GM12865 (cell line): ENCODE measurements at regions not wholly inside any gene's neighbourhood (a gene's known extent, or its start where the extent isn't known, plus 50 kb on each side); places are given as distances from the start of the nearest gene placed in this dataset.
"Not testable (repeated sequence)": the region's sequence is repeated elsewhere in the genome, so short reads cannot be mapped to it uniquely, and the experiment has no call there.

Experiments
- DNase-seq: peaks from one replicate; pipeline ENCODE4 v3.0.0; 2010; ENCODE audit warnings: low read depth
- H3K4me3 ChIP-seq: 2 replicates; pipeline ENCODE4 v1.5.1; 2011; ENCODE audit warnings: mild to moderate bottlenecking, low read depth, low read length, control low read depth
- TF ChIP-seq, protein P1 (sequence below): IDR thresholded peaks from 2 replicates; pipeline ENCODE4 v1.5.1; 2011; ENCODE audit warnings: low read length, control low read depth, low read depth, inconsistent platforms; ENCODE audit not compliant: insufficient read depth; ENCODE audit errors: missing control alignments

DNA sequence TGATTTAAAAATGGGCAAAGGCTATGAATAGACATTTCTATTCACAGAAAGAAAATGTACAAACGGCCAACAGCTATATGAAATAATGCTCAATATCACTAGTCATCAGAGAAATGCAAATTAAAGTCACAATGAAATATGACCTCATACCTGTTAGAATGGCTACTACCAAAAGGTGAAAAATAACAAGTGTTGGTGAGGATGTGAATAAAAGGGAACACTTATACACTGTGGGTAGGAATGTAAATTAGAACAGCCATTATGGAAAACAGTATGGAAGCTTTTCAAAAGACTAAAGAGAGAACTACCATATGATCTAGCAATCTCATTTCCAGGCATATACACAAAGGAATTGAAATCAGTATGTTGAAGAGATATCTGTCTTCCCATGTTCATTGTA, 118.9 kb upstream of the SPOPL start:
- H3K4me3 ChIP-seq: no peak overlapping the region
- TF ChIP-seq, protein P1, sequence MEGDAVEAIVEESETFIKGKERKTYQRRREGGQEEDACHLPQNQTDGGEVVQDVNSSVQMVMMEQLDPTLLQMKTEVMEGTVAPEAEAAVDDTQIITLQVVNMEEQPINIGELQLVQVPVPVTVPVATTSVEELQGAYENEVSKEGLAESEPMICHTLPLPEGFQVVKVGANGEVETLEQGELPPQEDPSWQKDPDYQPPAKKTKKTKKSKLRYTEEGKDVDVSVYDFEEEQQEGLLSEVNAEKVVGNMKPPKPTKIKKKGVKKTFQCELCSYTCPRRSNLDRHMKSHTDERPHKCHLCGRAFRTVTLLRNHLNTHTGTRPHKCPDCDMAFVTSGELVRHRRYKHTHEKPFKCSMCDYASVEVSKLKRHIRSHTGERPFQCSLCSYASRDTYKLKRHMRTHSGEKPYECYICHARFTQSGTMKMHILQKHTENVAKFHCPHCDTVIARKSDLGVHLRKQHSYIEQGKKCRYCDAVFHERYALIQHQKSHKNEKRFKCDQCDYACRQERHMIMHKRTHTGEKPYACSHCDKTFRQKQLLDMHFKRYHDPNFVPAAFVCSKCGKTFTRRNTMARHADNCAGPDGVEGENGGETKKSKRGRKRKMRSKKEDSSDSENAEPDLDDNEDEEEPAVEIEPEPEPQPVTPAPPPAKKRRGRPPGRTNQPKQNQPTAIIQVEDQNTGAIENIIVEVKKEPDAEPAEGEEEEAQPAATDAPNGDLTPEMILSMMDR: no peak
- DNase-seq: no peak

GRCh38 chr2:138386191-138386590, 115.4 kb upstream of the SPOPL start:
- not testable (repeated sequence) for H3K4me3 ChIP-seq, DNase-seq

GRCh38 chr2:138389063-138389462, 112.5 kb upstream of the SPOPL start:
- no peak for DNase-seq
- H3K4me3 ChIP-seq: no peak overlapping the region
- TF ChIP-seq, protein P1: no peak

GRCh38 chr2:138390316-138390945, 111.1 kb upstream of the SPOPL start:
- H3K4me3 ChIP-seq: no peak overlapping the region
- no peak for DNase-seq
- TF ChIP-seq, protein P1: no peak

- TF ChIP-seq, protein P1: no peak
- DNase-seq: no peak
- no peak overlapping the region for H3K4me3 ChIP-seq
These were observed 109.6 kb upstream of the SPOPL start for GRCh38 chr2:138391946-138392345.

DNA sequence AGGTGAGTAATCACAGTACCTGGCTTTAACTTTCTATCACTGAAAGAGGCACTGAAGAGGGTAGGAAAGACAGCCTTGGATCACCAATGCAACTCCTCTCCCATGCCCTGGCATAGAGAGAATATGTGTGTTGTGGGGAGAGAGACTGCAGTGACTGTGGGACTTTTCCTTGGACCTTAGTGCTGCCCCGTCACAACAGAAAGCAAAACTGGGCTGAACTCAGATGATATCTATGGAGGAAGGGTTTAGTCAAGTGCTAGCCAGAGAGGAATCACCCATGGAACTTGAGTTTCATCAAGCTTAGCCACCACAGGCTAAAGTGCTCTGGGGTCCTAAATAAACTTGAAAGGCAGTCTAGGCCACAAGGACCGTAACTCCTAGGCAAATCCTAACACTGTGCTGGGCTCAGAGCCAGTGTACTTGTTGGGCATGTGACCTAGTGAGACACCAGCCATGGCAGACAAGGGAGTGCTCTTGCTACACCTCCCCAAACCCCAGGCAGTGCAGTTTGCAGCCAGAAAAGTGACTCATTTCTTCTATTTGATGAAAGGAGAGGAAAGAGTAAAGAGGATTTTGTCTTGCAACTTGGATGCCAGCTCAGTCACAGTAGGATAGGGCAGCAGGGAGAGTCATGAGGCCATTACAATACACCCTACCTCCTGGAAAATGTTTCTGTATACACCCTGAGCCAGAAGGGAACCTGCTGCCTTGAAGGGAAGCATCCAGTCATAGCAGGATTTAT, 105.8 kb upstream of the SPOPL start:
- H3K4me3 ChIP-seq: no peak overlapping the region
- no peak for DNase-seq
- TF ChIP-seq, protein P1: no peak

DNA sequence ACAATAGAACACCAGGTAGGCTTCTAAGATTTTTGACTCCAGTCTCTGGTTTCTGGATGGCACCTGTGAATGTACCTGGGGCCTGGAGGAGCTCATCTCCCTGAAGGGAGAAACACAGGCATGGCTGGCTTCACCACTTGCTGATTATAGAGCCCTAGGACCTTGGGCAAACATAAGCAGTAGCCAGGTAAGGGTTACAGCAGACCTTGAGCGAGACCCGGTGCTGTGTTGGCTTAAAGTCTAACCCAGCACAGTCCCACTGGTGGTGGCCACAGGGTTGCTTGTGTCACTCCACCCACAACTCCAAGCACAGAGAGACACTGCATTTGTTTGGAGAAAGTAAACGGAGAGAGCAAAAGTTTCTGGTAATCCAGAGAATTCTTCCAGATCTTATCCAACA, 104.7 kb upstream of the SPOPL start:
- no peak overlapping the region for H3K4me3 ChIP-seq
- TF ChIP-seq, protein P1: no peak
- no peak for DNase-seq
